GM12872 (cell line): ENCODE measurements at regions not wholly inside any gene's neighbourhood (a gene's known extent, or its start where the extent isn't known, plus 50 kb on each side); places are given as distances from the start of the nearest gene placed in this dataset.

Experiments
- TF ChIP-seq, protein P1 (sequence below): IDR thresholded peaks from 3 replicates; pipeline ENCODE4 v1.5.1; 2011; ENCODE audit warnings: low read depth, mild to moderate bottlenecking, low read length, moderate library complexity; ENCODE audit not compliant: insufficient read depth

DNA sequence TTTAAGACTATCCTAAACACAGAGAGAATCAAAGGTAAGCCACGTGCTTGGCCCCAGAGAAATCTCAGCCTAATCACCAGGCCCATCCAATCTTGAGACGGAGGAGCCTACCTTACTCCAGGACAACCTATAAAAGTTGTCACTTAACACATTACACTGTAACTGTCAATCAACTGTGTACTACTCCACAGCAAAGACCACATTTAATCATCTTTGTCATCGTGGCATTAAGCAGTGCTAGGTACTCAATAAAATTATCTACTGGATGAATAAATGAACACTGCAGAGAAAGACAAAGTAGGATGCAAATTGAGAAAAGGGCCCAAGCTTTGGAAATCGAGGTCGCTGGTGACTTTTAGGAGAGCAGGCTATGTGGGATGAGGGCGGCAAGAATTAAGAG, 466.7 kb downstream of the SHQ1 start:
- TF ChIP-seq, protein P1, sequence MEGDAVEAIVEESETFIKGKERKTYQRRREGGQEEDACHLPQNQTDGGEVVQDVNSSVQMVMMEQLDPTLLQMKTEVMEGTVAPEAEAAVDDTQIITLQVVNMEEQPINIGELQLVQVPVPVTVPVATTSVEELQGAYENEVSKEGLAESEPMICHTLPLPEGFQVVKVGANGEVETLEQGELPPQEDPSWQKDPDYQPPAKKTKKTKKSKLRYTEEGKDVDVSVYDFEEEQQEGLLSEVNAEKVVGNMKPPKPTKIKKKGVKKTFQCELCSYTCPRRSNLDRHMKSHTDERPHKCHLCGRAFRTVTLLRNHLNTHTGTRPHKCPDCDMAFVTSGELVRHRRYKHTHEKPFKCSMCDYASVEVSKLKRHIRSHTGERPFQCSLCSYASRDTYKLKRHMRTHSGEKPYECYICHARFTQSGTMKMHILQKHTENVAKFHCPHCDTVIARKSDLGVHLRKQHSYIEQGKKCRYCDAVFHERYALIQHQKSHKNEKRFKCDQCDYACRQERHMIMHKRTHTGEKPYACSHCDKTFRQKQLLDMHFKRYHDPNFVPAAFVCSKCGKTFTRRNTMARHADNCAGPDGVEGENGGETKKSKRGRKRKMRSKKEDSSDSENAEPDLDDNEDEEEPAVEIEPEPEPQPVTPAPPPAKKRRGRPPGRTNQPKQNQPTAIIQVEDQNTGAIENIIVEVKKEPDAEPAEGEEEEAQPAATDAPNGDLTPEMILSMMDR, result no peak

DNA sequence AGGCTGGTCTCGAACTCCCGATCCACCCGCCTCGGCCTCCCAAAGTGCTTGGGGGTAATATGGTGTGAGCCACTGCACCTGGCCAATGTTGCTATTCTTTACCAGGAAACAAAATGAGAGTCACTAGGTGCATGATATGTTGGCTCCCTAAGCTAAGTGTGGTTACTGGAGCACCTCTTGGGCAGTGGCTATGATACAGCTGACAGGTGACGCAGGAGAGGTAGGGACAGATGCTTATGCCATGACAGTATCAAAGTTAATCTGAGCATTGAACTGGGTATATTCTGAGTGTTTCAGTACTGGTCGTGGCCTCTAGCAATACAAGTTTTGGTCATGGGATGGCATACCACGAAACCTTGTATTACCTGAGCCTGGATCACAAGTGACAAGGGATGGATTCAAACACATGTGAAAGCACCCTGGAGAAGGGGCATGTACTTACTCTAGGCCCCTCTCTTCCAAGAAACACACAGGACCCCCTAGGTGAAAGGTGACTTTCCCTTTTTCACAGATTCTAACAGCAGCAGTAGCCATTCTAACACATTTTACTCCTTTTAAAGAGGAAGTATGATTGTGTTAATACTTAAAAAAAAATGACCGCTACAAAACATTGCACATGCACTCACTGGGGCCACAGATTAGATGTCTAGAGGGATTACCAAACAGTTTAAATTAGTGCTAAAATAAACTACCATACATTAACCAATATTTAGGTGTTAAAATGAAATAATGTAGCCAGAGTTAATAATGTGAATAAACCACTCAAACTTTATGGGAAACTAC, 467.3 kb downstream of the SHQ1 start:
- TF ChIP-seq, protein P1, result no peak

DNA sequence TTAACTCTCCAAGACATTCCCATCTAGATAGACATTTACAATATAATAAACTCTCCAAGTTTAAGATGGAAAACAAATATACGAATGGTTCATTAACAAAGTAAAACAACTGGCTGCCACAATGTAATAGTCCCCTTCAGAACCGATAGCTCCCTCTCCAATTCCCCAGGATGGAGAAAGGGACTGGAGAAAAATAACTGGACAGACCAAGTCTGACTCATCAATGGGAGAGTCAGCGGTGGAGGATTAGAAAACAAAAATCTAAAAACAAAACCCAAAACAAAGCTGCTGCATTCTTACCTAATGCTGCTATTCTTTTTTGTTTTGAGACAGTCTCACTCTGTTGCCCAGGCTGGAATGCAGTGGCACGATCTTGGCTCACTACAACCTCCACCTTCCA, 468.1 kb downstream of the SHQ1 start:
- TF ChIP-seq, protein P1, result no peak

DNA sequence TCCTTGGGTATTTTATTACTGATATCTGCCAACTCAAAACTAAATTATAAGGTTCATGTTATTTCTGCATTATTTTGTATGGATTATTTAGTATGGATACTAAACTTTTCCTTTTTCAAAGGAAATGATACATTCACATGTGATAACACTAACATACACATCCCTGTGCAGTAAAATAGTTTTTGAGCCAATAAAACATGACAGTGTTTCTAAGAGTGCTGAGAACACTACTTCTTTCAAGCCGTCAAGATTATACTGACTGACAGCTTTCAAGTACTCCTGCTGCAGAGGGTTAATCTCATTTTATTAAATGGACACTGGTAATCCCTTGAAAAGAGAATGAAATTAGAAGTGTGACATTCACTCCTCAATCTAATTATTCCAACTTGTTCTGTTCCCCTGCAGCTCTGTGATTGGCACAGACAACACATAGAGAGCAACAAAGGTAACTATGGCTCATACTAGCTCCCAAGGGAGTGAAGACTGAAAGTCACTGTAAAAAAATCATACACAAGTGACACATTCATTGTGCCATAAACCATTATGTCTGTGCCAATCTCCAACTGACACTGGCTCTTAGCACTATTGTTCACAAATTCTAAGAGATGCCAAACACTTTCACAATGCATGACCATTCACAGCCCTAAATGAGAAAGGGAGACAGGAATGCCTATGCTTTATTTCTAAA, 468.6 kb downstream of the SHQ1 start:
- TF ChIP-seq, protein P1, result no peak

DNA sequence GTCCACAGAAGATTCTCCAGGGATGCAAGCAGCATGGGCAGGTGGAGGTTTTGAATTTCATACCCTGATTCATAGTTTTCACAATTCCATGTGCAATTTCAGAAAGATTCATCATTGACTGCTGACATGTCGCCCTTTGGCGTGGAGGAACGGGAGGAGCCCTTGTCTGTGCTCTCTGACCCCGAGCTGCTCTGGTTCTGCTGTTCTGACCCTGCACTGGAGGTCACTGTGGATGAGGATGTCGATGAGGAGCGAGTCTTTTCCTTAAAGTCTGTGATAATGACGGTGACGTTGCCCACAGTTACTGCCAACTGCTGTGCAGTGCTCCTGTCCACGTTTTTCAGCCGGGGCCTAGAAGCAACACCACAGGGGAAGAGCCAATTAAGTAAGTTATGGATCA, 470.0 kb downstream of the SHQ1 start:
- TF ChIP-seq, protein P1, result no peak

DNA sequence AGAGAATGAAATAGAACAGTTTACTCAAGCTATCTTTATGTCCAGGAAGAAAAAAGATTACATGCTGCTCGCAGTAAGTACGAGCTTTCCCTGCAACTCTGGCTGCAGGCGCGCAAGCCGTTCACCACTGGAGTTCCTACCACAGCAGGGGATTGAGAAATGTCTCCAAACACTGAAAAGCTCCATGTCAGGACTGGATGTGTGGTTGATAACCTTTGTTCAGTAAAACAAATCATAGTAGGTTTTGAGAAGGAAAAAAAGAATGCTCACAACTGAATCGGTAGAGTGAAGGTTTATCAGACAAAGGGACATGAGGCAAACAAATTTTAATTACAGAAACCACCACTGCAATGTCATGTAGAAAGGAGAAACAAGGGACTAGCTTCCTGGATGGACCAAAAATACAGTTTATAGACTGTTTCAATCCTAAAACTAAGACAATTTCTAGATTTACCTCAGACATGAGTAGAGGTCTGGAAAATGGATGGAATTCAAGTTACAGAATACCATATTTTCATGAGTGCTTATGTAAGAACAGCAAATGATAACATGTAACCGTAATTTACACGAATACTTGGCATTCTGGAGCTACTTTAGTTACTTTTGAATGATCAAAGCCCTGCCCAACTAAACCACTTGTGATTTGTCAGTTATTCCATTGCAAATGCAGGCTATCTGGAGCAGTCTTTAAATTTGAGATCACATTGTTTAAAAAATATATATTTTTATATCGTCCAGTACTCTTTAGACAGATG, 471.1 kb downstream of the SHQ1 start:
- TF ChIP-seq, protein P1, result no peak
